ENCODE measurements at regions not wholly inside any gene's neighbourhood (a gene's known extent, or its start where the extent isn't known, plus 50 kb on each side); places are given as distances from the start of the nearest gene placed in this dataset.
A peak's percentile ranks its signal among the peaks of the same experiment; 100 is the strongest.

- Histone ChIP-seq H3K27ac (ENCODE audit: insufficient read depth, low read length) (no peak overlapping the region), H3K9ac (ENCODE audit: insufficient read depth, low read length) (no peak overlapping the region), H3K9me3 (ENCODE audit: control insufficient read depth, insufficient read depth, low read depth, low read length) (no peaks in the 10 kb centered on the region), H3K4me1 (ENCODE audit: control insufficient read depth, extremely low read depth, insufficient read depth, low read length) (no peaks in the 10 kb centered on the region), H3K27me3 (ENCODE audit: control insufficient read depth, insufficient read depth, low read length) (no peaks in the 10 kb centered on the region), H3K4me2 (ENCODE audit: extremely low read depth, insufficient read depth, low read length) (no peak overlapping the region), H3K36me3 (ENCODE audit: control insufficient read depth, insufficient read depth, low read length) (no peaks in the 10 kb centered on the region), H4K20me1 (ENCODE audit: control insufficient read depth, extremely low read depth, insufficient read depth, low read length) (no peaks in the 10 kb centered on the region), H3K4me3 (replicated peaks in 1 of 4; ENCODE audit: control extremely low read depth in 1 of 4, insufficient read depth in 1 of 4, low read depth in 3 of 4, low read length in 4 of 4) (no peak overlapping the region), H3K79me2 (ENCODE audit: control insufficient read depth, insufficient read depth, low read length) (no peaks in the 10 kb centered on the region), H2AFZ (ENCODE audit: low read length) (no peak overlapping the region)
- no peak for TF ChIP-seq CTCF (conservative IDR thresholded peaks at IDR 0.05 in 1 of 2, IDR thresholded peaks at IDR 0.05 in 1 of 2; ENCODE audit: low read depth in 1 of 2, low read length in 2 of 2)
- no peak for TF ChIP-seq EZH2 (IDR thresholded peaks at IDR 0.05; ENCODE audit: low read length, missing control alignments)
- no peak for DNase-seq (ENCODE audit: low read depth in 2 of 2)
Measured at GRCh38 chr10:44500451-44500850, 115.6 kb upstream of the CXCL12 start.

DNA sequence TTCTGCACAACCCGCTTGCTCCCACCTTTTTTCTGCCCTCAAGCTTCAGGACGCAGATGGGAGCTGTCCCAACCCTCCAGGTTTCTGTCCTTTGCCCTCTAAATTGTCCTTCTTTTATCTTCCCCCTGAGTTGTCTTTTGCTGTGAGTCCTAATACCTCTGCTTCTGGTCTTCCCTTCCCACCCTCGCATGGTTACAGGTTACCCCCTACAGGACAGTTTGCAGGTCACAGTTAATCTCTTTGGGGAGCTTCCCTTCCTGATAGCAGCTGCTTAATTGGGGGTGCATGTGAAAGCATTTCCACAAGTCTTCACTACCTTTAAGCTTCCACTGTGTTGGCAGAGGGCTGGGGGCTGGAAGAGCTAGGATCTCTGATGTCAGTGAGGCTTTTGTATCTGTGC, 121.5 kb upstream of the CXCL12 start:
- TF ChIP-seq EZH2 (IDR thresholded peaks at IDR 0.05; ENCODE audit: low read length, missing control alignments) (no peak), CTCF (conservative IDR thresholded peaks at IDR 0.05 in 1 of 2, IDR thresholded peaks at IDR 0.05 in 1 of 2; ENCODE audit: low read depth in 1 of 2, low read length in 2 of 2) (no peak)
- H3K4me2 ChIP-seq (ENCODE audit: extremely low read depth, insufficient read depth, low read length) = no peak overlapping the region

DNA sequence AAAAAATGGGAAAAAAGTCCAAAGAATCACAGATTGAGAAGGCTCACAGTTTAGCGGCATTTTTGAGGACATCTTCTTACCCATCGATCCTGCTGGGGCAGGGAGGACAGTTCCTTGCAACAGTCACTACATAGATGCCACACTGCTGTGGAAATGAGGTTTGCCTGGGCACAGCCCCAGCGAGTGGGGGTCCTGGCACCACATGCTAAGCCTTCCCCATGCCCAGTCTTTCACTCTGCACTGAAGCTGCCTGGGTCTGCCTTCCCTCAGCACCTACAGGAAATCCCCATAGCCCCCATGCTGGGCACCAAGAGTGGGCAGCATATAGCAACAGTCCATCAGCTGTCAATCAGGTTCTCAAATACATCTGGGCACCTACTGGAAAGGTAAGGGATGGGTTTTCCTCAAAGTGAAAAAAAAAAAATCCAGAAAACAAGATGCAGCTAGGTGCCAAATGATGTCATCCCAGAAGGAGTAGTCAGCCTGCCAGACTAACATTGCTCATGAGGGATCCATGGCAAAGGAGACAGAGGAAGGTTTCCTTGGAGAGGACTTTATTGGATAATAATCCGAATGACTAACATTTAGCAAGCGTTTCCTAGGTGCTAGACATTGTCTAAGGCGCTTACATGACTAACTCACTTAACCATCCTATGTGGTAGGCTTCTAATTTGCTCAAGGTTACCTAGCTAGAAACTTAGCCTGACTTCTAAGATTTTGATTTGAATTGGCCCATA, 125.7 kb upstream of the CXCL12 start:
- Histone ChIP-seq H3K36me3 (ENCODE audit: control insufficient read depth, insufficient read depth, low read length) (no peaks in the 10 kb centered on the region), H4K20me1 (ENCODE audit: control insufficient read depth, extremely low read depth, insufficient read depth, low read length) (no peaks in the 10 kb centered on the region), H3K79me2 (ENCODE audit: control insufficient read depth, insufficient read depth, low read length) (no peaks in the 10 kb centered on the region), H2AFZ (ENCODE audit: low read length) (no peak overlapping the region), H3K27me3 (ENCODE audit: control insufficient read depth, insufficient read depth, low read length) (no peaks in the 10 kb centered on the region), H3K4me2 (ENCODE audit: extremely low read depth, insufficient read depth, low read length) (no peak overlapping the region), H3K9me3 (ENCODE audit: control insufficient read depth, insufficient read depth, low read depth, low read length) (no peaks in the 10 kb centered on the region), H3K9ac (ENCODE audit: insufficient read depth, low read length) (no peak overlapping the region), H3K4me1 (ENCODE audit: control insufficient read depth, extremely low read depth, insufficient read depth, low read length) (no peaks in the 10 kb centered on the region), H3K27ac (ENCODE audit: insufficient read depth, low read length) (no peak overlapping the region), H3K4me3 (replicated peaks in 1 of 4; ENCODE audit: control extremely low read depth in 1 of 4, insufficient read depth in 1 of 4, low read depth in 3 of 4, low read length in 4 of 4) (no peak overlapping the region)
- TF ChIP-seq EZH2 (IDR thresholded peaks at IDR 0.05; ENCODE audit: low read length, missing control alignments) (no peak), CTCF (conservative IDR thresholded peaks at IDR 0.05 in 1 of 2, IDR thresholded peaks at IDR 0.05 in 1 of 2; ENCODE audit: low read depth in 1 of 2, low read length in 2 of 2) (no peak)
- DNase-seq (ENCODE audit: low read depth in 2 of 2) = peak in 1 of 2 donors; percentile 93

More for the DNA sequence above, 121.5 kb upstream of the CXCL12 start:
- Histone ChIP-seq H3K27ac (ENCODE audit: insufficient read depth, low read length) (no peak overlapping the region), H4K20me1 (ENCODE audit: control insufficient read depth, extremely low read depth, insufficient read depth, low read length) (no peaks in the 10 kb centered on the region), H3K4me1 (ENCODE audit: control insufficient read depth, extremely low read depth, insufficient read depth, low read length) (no peaks in the 10 kb centered on the region), H3K36me3 (ENCODE audit: control insufficient read depth, insufficient read depth, low read length) (no peaks in the 10 kb centered on the region), H3K79me2 (ENCODE audit: control insufficient read depth, insufficient read depth, low read length) (no peaks in the 10 kb centered on the region), H3K9me3 (ENCODE audit: control insufficient read depth, insufficient read depth, low read depth, low read length) (no peaks in the 10 kb centered on the region), H3K27me3 (ENCODE audit: control insufficient read depth, insufficient read depth, low read length) (no peaks in the 10 kb centered on the region), H3K9ac (ENCODE audit: insufficient read depth, low read length) (no peak overlapping the region), H2AFZ (ENCODE audit: low read length) (no peak overlapping the region), H3K4me3 (replicated peaks in 1 of 4; ENCODE audit: control extremely low read depth in 1 of 4, insufficient read depth in 1 of 4, low read depth in 3 of 4, low read length in 4 of 4) (no peak overlapping the region)
- DNase-seq (ENCODE audit: low read depth in 2 of 2) = no peak
